ENCODE measurements at regions not wholly inside any gene's neighbourhood (a gene's known extent, or its start where the extent isn't known, plus 50 kb on each side); places are given as distances from the start of the nearest gene placed in this dataset.

GRCh38 chr16:62254847-62255246, 218.6 kb upstream of the CDH8 start (continued):
- no peak for TF ChIP-seq EP300 (IDR thresholded peaks at IDR 0.05; ENCODE audit: borderline replicate concordance in 1 of 2, control insufficient read depth in 1 of 2, low read depth in 2 of 2, low read length in 2 of 2)
- no peak for TF ChIP-seq TCF3 (IDR thresholded peaks at IDR 0.05; ENCODE audit: borderline replicate concordance, insufficient read depth, low read depth, low read length)
- no peak for TF ChIP-seq MYC (IDR thresholded peaks at IDR 0.05; ENCODE audit: insufficient read depth, insufficient read length, insufficient replicate concordance, low read length, severe bottlenecking)
- TF ChIP-seq IKZF2 (IDR thresholded peaks at IDR 0.05), result no peak
- TF ChIP-seq USF1 (IDR thresholded peaks at IDR 0.05; ENCODE audit: borderline replicate concordance, extremely low read length, insufficient read depth, low read depth, low read length), result no peak
- TF ChIP-seq TAF1 (IDR thresholded peaks at IDR 0.05; ENCODE audit: borderline replicate concordance, low read depth, low read length), result no peak
- TF ChIP-seq PAX5 (IDR thresholded peaks at IDR 0.05; ENCODE audit: borderline replicate concordance, low read depth, low read length), result no peak

- in situ Hi-C loops (cut with MboI), result no loop called here
- FAIRE-seq (no peak), ATAC-seq (no peak), DNase-seq (ENCODE audit: low read depth, low spot score) (no peak)
- no peaks in the 10 kb centered on the region for H4K20me1 ChIP-seq (ENCODE audit: control insufficient read depth, insufficient read depth)
- intact Hi-C loops (cut with micrococcal nuclease; ENCODE audit: unreplicated experiment), result no loop called here
- no peak overlapping the region for H3K27ac ChIP-seq (ENCODE audit: control insufficient read depth, insufficient read depth)
- no peaks in the 10 kb centered on the region for H3K9me3 ChIP-seq (replicated peaks; ENCODE audit: control insufficient read depth, insufficient read depth, low read length)
- no peak overlapping the region for H3K4me2 ChIP-seq (ENCODE audit: control insufficient read depth, insufficient read depth)
- no TSS peak for BruUV-seq (replicated peaks)
- H3K36me3 ChIP-seq (ENCODE audit: control insufficient read depth in 2 of 2, insufficient read depth in 2 of 2, low read length in 1 of 2), result no peaks in the 10 kb centered on the region
- H3K9ac ChIP-seq (ENCODE audit: control insufficient read depth, insufficient read depth, low read length), result no peak overlapping the region
- H3K79me2 ChIP-seq (ENCODE audit: control insufficient read depth, insufficient read depth, low read length), result no peaks in the 10 kb centered on the region
- SMC1A ChIA-PET (ENCODE audit: uncharacterized antibody, unreplicated experiment), result no interaction called here
- POLR2A ChIA-PET, result no interaction called here
- no peak overlapping the region for H3K4me3 ChIP-seq
- 57% methylated on average over 5 of the region's 5 CpGs for WGBS (ENCODE audit: insufficient coverage, insufficient replicate concordance, low lambda C conversion rate, missing lambda C conversion rate)
- no peak overlapping the region for H2AFZ ChIP-seq (ENCODE audit: control insufficient read depth, low read depth, low read length)
- CTCF ChIA-PET, result interaction anchor here (0.9 kb wide), 1 partner anchor 29 kb away, joined by 4 read pairs; no protein-coding TSS in a partner anchor
- RAD21 ChIA-PET (ENCODE audit: unreplicated experiment), result no interaction called here
- H3K4me1 ChIP-seq (ENCODE audit: control insufficient read depth, insufficient read depth, low read length), result no peaks in the 10 kb centered on the region
- H3K27me3 ChIP-seq (replicated peaks in 1 of 2; ENCODE audit: control insufficient read depth in 2 of 2, insufficient read depth in 2 of 2, low read length in 1 of 2), result no peaks in the 10 kb centered on the region
- TF ChIP-seq ZNF207 (IDR thresholded peaks at IDR 0.05; ENCODE audit: borderline replicate concordance) (no peak), RELB (IDR thresholded peaks at IDR 0.05; ENCODE audit: low read depth) (no peak), EP300 (IDR thresholded peaks at IDR 0.05; ENCODE audit: borderline replicate concordance in 1 of 2, control insufficient read depth in 1 of 2, low read depth in 2 of 2, low read length in 2 of 2) (no peak), NFYB (IDR thresholded peaks at IDR 0.05; ENCODE audit: insufficient read depth, low read depth, low read length) (no peak), MLLT1 (IDR thresholded peaks at IDR 0.05) (no peak), RELA (IDR thresholded peaks at IDR 0.05; ENCODE audit: borderline replicate concordance, partially characterized antibody) (no peak), ZZZ3 (IDR thresholded peaks at IDR 0.05; ENCODE audit: control insufficient read depth, insufficient read length, low read depth) (no peak), ESRRA (IDR thresholded peaks at IDR 0.05; ENCODE audit: low read length) (no peak)
Observed at GRCh38 chr16:62254372-62254771, 218.1 kb upstream of the CDH8 start.
